ENCODE measurements at regions not wholly inside any gene's neighbourhood (a gene's known extent, or its start where the extent isn't known, plus 50 kb on each side); places are given as distances from the start of the nearest gene placed in this dataset.
"Not testable (repeated sequence)": the region's sequence is repeated elsewhere in the genome, so short reads cannot be mapped to it uniquely, and the experiment has no call there.

GRCh38 chr14:89743828-89744227, 210.7 kb downstream of the EFCAB11 start:
- no peak for DNase-seq (ENCODE audit: low spot score)

- no peak for DNase-seq (ENCODE audit: low spot score)
Observed at GRCh38 chr14:89740241-89740640, 214.3 kb downstream of the EFCAB11 start.

DNA sequence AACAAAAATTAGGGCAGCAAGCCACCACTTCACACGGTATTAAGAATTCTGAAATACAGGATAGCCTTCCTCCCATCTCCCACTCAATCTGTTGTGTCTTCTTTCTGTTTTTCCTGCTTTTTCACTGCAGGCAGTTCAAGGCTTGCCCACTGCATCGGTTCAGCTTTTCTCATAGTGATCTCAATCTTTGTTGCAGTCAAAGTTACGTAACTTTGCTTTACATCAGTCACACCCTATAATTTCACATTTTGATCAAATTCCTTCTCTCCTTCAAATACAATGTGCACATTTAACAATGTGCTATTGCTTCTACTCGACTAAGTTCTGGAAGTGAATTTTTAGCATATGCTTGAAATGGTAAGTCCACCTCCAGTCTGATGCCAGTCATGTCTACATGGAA, 217.6 kb downstream of the EFCAB11 start:
- DNase-seq (ENCODE audit: low spot score): no peak

GRCh38 chr14:89731396-89731933, 223.1 kb downstream of the EFCAB11 start:
- DNase-seq (ENCODE audit: low spot score): no peak

GRCh38 chr14:89730687-89731086, 223.8 kb downstream of the EFCAB11 start:
- no peak for DNase-seq (ENCODE audit: low spot score)

DNA sequence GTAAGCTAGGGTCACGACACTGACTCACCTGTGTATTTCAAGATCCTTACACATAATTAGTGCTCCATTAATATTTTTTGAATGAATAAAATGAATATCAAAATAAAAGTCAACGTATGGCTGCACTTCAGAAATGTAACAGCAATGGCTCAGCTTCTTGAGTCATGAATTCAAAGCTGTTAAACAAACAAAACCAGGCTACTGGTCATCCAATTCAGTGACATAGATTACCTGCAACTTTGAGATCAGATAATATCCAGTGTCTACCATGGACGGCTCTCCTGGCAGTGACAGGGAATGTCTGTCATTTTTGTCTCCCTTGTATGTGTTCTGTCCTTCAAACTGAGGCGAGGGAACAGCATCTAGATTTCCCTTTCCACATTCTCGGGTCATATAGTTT, 225.6 kb downstream of the EFCAB11 start:
- no peak for DNase-seq (ENCODE audit: low spot score)

- not testable (repeated sequence) for DNase-seq (ENCODE audit: low spot score)
Observed at GRCh38 chr14:89726226-89726625, 228.3 kb downstream of the EFCAB11 start.

GRCh38 chr14:89724628-89724960, 229.9 kb downstream of the EFCAB11 start:
- DNase-seq (ENCODE audit: low spot score): no peak

GRCh38 chr14:89723930-89724627, 230.5 kb downstream of the EFCAB11 start:
- DNase-seq (ENCODE audit: low spot score): no peak

DNA sequence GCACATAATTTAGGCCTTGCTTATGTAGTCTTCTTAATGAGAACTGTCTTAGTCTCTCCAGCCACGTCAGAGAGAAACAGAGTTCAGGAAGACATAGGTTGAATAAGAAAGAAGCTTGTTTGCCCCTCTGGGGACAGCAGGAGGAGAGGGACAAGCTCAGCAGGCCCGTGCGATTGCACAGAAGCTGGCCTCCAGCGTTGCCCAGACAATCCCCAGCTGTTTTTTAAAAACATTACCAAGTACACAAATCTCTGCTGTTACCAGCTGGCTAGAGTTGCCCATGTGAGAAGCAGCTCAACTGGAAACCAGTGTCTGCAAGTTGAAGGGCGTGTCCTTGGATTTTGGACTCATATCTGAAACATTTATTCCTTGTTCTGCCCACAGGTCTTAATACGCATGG, 232.6 kb downstream of the EFCAB11 start:
- no peak for DNase-seq (ENCODE audit: low spot score)

GRCh38 chr14:89720741-89721729, 233.5 kb downstream of the EFCAB11 start:
- peak; percentile 39 for DNase-seq (ENCODE audit: low spot score)

DNA sequence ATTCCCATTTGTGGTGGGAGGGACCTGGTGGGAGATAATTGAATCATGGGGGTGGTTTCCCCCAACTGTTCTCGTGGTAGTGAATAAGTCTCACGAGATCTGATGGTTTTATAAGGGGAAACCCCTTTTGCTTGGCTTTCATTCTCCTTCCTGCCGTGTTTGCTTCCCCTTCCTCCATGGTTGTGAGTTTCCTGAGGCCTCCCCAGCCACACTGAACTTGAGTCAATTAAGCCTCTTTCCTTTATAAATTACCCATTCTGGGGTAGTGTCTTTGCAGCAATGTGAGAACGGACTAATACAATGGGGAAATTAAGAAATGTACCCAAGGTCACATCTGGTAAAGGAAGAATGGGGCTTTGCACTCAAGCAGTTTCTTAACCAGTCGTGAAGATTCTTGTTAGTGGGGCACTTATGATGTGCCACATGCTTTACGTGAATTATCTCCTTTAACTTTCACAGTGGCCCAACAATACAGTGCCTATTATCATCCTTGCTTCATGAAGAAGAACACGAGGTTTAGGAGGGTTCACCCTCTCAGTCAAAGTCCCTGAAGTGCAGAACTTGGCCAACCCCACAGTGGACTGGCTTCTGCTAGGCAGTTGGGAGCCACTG, 234.3 kb downstream of the EFCAB11 start:
- DNase-seq (ENCODE audit: low spot score): no peak

DNA sequence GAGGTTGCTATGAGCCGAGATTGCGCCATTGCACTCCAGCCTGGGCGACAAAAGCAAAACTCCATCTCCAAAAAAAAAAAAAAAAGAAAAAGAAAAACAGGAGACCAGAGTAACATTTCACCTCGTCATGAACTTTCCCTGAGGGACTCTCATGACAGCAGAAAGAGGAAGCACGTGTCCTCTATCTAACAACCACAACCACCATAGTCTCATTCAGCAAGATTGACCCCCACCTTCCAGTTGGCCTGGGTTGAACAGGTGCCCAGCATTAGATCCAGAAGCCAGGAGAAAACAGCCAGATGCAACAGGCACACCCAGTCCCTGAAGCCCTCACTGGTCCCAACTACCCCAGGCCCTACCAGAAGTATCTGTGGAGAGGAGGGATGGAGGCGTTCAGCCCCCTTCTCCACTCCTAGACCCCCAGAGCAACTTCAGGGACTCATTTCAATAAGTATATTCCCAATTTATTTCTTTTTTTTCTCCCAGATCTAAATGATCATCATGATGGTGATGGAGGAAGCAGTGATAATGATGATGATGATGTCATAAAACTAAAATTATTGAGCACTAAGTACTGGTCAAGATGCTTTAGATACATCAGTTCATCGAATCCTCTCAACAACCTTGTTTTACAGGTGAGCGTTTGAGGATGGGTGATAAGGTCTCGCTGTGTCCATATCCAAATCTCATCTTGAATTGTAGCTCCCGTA, 235.0 kb downstream of the EFCAB11 start:
- no peak for DNase-seq (ENCODE audit: low spot score)

DNA sequence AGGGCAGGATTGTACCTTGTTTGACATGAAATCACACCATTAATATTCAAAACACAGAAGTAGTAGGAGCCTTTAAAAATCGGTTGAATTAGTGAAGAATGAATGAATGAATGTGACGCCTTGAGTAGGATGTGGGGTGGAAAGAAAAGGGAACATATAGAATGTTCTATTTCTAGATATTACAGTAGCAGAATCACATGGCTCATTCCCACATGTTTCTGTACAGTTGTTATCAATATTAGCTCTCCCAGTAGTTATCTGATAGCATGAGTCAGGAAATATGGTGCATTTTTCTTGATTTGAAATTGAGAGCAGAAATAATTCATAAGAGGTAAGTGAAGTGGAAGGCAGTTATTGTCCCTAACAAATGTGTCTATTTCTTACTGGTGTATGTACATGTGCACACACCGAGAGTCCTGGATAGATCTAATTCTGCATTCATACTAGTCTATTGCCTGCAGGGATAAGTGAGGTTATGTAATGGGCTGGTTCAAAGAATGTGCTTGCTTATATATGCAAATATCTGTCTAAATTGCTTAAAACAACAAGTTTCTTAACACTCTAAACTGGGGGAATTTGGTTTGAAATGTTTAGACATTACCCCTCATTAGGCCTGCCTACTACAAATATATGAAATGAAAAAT, 245.4 kb downstream of the EFCAB11 start:
- DNase-seq (ENCODE audit: low spot score): no peak

GRCh38 chr14:89707086-89707485, 247.4 kb downstream of the EFCAB11 start:
- no peak for DNase-seq (ENCODE audit: low spot score)

- no peak for DNase-seq (ENCODE audit: low spot score)
Observed at GRCh38 chr14:89702876-89703200, 251.7 kb downstream of the EFCAB11 start.

GRCh38 chr14:89702073-89702875, 252.3 kb downstream of the EFCAB11 start:
- peak; percentile 20 for DNase-seq (ENCODE audit: low spot score)

- DNase-seq (ENCODE audit: low spot score): peak; percentile 73
Observed at GRCh38 chr14:89701211-89702043, 253.1 kb downstream of the EFCAB11 start.

GRCh38 chr14:89700801-89701200, 253.7 kb downstream of the EFCAB11 start:
- DNase-seq (ENCODE audit: low spot score): no peak

GRCh38 chr14:89699071-89699470, 255.5 kb downstream of the EFCAB11 start:
- DNase-seq (ENCODE audit: low spot score): no peak

Measured in putamen (tissue), 1 donor.